Right lobe of liver (tissue), 6 donors: ENCODE measurements at regions not wholly inside any gene's neighbourhood (a gene's known extent, or its start where the extent isn't known, plus 50 kb on each side); places are given as distances from the start of the nearest gene placed in this dataset.

Experiments
- ATAC-seq, 4 donors: fragments of 200-7000 bp; cut with Tn5 transposase; one replicate each; pipeline ENCODE4 v1.9.1; 2020; ENCODE audit warnings: mild to moderate bottlenecking in 4 of 4, moderate library complexity in 4 of 4
- DNase-seq, 3 donors: peaks; one replicate each; pipeline ENCODE4 v3.0.0-alpha.2; 2020
- H3K27ac ChIP-seq, 3 donors: fragments of 200-600 bp; one replicate each; pipeline ENCODE4 v1.8.0; 2022
- H3K27me3 ChIP-seq, 2 donors: fragments of 200-600 bp; one replicate each; pipeline ENCODE4 v1.8.0; 2022
- H3K36me3 ChIP-seq, 4 donors: fragments of 200-600 bp; sonication (generic) in 1 of 4; one replicate each; pipeline versions ENCODE4 v1.5.1 to v1.8.0; 2017 to 2022; ENCODE audit warnings: control low read depth in 1 of 4
- H3K4me1 ChIP-seq, 4 donors: fragments of 200-600 bp; sonication (generic) in 1 of 4; one replicate each; pipeline versions ENCODE4 v1.5.1 to v1.8.0; 2017 to 2022; ENCODE audit warnings: control low read depth in 1 of 4
- H3K4me3 ChIP-seq, 3 donors: fragments of 200-600 bp; one replicate each; pipeline ENCODE4 v1.8.0; 2022
- H3K9me3 ChIP-seq, 4 donors: fragments of 200-600 bp; sonication (generic) in 1 of 4; one replicate each; pipeline versions ENCODE4 v1.5.1 to v1.8.0; 2017 to 2022; ENCODE audit warnings: control low read depth in 1 of 4
- CTCF ChIP-seq, 4 donors: fragments of 200-600 bp in 3 of 4; fragments of 450-650 bp in 1 of 4; IDR thresholded peaks; one replicate each; pipeline versions ENCODE4 v1.5.1 to v1.8.0; 2016 to 2022; ENCODE audit warnings: antibody characterized with exemption in 4 of 4, mild to moderate bottlenecking in 2 of 4
- POLR2A ChIP-seq: fragments of 450-650 bp; IDR thresholded peaks from one replicate; pipeline ENCODE4 v1.6.1; 2017; ENCODE audit warnings: antibody characterized with exemption, mild to moderate bottlenecking
- WGBS: methylation state at CpG from one replicate; pipeline ENCODE4 v1.1.6; 2018; ENCODE audit warnings: low coverage, low lambda C conversion rate; ENCODE audit not compliant: insufficient coverage; ENCODE audit errors: missing lambda C conversion rate; 5-methylcytosine and 5-hydroxymethylcytosine counted together
- intact Hi-C, 2 donors: fragments of 100-400 bp; cut with DNase I; formaldehyde crosslinking; loops; one replicate each; pipeline versions ENCODE4 v1.11.2 to v1.14.1; 2022
- donor health status: DM: no; HTN: yes; CAD: no.
- donor health status: DM: no; HTN: no; CAD: no.
- donor health status: DM: no; HTN: no; CAD: no.
- donor health status: DM: no; HTN: yes; CAD: no.
- donor health status: DM: no; HTN: yes; CAD: no.

- H3K4me3 ChIP-seq: no peak overlapping the region
- no peak for TF ChIP-seq POLR2A
- TF ChIP-seq CTCF (IDR thresholded peaks at IDR 0.05): no peak
- 84% methylated on average over 9 of the region's 17 CpGs for WGBS
- H3K9me3 ChIP-seq: no peaks in the 10 kb centered on the region
- DNase-seq: no peak
- no peak overlapping the region for H3K27ac ChIP-seq
- no peaks in the 10 kb centered on the region for H3K36me3 ChIP-seq
- H3K27me3 ChIP-seq: no peaks in the 10 kb centered on the region
- intact Hi-C loops: no loop called here
- H3K4me1 ChIP-seq: no peaks in the 10 kb centered on the region
- ATAC-seq: no peak
Observed at GRCh38 chr21:41630917-41631316, 123.0 kb upstream of the TMPRSS2 start.

GRCh38 chr21:41630249-41630648 is 122.3 kb upstream of the TMPRSS2 start:
- Histone ChIP-seq H3K4me3 (no peak overlapping the region), H3K9me3 (no peaks in the 10 kb centered on the region), H3K27ac (no peak overlapping the region), H3K4me1 (no peaks in the 10 kb centered on the region), H3K36me3 (no peaks in the 10 kb centered on the region), H3K27me3 (no peaks in the 10 kb centered on the region)
- intact Hi-C loops: no loop called here
- ATAC-seq: no peak
- TF ChIP-seq POLR2A (no peak), CTCF (IDR thresholded peaks at IDR 0.05) (no peak)
- WGBS: 87% methylated on average over 11 of the region's 14 CpGs
- DNase-seq: no peak

GRCh38 chr21:41628256-41628655 is 120.3 kb upstream of the TMPRSS2 start:
- intact Hi-C loops: no loop called here
- Histone ChIP-seq H3K27ac (no peak overlapping the region), H3K27me3 (no peaks in the 10 kb centered on the region), H3K9me3 (no peaks in the 10 kb centered on the region), H3K4me3 (no peak overlapping the region), H3K36me3 (no peaks in the 10 kb centered on the region), H3K4me1 (no peaks in the 10 kb centered on the region)
- TF ChIP-seq CTCF (IDR thresholded peaks at IDR 0.05): no peak
- no peak for DNase-seq
- ATAC-seq: no peak
- 67% methylated on average over 4 of the region's 4 CpGs for WGBS

- TF ChIP-seq CTCF (IDR thresholded peaks at IDR 0.05) (no peak), POLR2A (no peak)
- DNase-seq: no peak
- Histone ChIP-seq H3K36me3 (no peaks in the 10 kb centered on the region), H3K27ac (no peak overlapping the region), H3K4me3 (no peak overlapping the region), H3K4me1 (no peaks in the 10 kb centered on the region), H3K27me3 (no peaks in the 10 kb centered on the region), H3K9me3 (no peaks in the 10 kb centered on the region)
- 72% methylated on average over 2 of the region's 2 CpGs for WGBS
- intact Hi-C loops: no loop called here
- ATAC-seq: no peak
Observed at GRCh38 chr21:41627428-41627827, 119.5 kb upstream of the TMPRSS2 start.

GRCh38 chr21:41626021-41626420 is 118.1 kb upstream of the TMPRSS2 start:
- H3K4me3 ChIP-seq: no peak overlapping the region
- H3K9me3 ChIP-seq: no peaks in the 10 kb centered on the region
- no peak for TF ChIP-seq POLR2A
- no peak for TF ChIP-seq CTCF (IDR thresholded peaks at IDR 0.05)
- H3K4me1 ChIP-seq: no peaks in the 10 kb centered on the region
- DNase-seq: no peak
- 77% methylated on average over 5 of the region's 6 CpGs for WGBS
- no peaks in the 10 kb centered on the region for H3K36me3 ChIP-seq
- ATAC-seq: no peak
- H3K27me3 ChIP-seq: no peaks in the 10 kb centered on the region
- H3K27ac ChIP-seq: no peak overlapping the region
- intact Hi-C loops: no loop called here
